ENCODE measurements at regions not wholly inside any gene's neighbourhood (a gene's known extent, or its start where the extent isn't known, plus 50 kb on each side); places are given as distances from the start of the nearest gene placed in this dataset.
"Not testable (repeated sequence)": the region's sequence is repeated elsewhere in the genome, so short reads cannot be mapped to it uniquely, and the experiment has no call there.

- not testable (repeated sequence) for DNase-seq
Observed at GRCh38 chr1:243074224-243074623, 180.9 kb downstream of the CEP170 start.

DNA sequence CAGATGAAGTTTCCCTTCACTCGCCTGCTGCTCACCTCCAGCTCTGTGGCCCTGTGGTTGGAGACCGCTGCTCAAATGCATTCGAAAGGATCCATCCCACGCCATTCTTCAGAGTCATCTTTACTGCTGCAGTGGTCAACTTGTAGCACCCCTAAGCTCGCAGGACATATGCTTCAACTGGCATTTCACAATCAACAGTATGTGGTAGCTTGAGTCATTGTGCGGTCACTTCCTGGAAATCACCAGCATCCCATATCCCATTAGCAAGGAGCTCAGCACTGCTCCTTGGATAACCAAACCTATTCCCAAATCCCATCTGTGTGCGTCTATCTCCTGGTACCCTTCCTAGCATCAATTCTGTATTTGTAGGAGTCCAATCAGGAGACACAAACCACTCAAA lies 188.0 kb downstream of the CEP170 start:
- DNase-seq, result not testable (repeated sequence)

GRCh38 chr1:243061965-243062364 lies 193.1 kb downstream of the CEP170 start:
- not testable (repeated sequence) for DNase-seq

DNA sequence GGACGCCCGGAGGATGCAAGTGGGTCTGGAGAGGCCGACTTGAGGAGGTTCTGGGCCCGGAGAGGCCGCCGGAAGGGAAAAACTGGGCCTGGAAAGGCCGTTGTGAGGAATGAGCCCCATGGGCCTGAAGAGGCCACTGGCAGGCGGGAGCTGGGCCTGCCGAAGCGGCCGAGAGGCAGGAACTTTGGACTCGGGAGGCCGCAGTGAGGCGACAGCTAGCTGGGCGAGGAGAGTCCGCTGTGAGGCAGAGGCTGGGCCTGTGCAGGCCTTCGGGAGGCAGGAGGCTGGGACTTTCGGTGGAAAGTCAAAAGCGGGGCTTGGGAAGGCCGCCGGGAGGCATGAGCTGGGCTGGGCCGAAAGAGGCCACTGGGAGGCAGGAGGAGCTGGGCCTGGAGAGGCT lies 199.6 kb downstream of the CEP170 start:
- not testable (repeated sequence) for DNase-seq

GRCh38 chr1:243055091-243055490 lies 200.0 kb downstream of the CEP170 start:
- DNase-seq, result not testable (repeated sequence)

DNA sequence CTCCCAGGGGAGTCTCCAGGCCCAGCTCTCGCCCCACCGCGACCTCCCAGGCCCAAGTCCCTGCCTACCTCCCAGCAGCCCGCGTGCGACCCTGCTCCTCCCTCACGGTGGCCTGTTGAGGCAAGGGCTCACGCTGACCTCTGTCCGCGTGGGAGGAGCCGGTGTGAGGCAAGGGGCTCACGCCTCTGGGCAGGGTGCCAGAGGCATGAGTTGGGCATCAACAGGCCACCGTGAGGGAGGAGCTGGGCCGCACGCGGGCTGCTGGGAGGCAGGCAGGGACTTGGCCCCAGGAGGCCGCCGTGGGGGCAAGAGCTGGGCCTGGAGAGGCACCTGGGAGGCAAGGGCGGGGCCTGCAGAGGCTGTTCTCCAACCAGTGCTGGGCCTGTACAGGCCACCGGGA lies 200.4 kb downstream of the CEP170 start:
- not testable (repeated sequence) for DNase-seq

- DNase-seq, result not testable (repeated sequence)
Observed at GRCh38 chr1:243053048-243053447, 202.0 kb downstream of the CEP170 start.

- not testable (repeated sequence) for DNase-seq
Observed at GRCh38 chr1:243050613-243051012, 204.5 kb downstream of the CEP170 start.

GRCh38 chr1:243049716-243050115 lies 205.4 kb downstream of the CEP170 start:
- not testable (repeated sequence) for DNase-seq

GRCh38 chr1:243021365-243021764 lies 233.7 kb downstream of the CEP170 start:
- DNase-seq, result not testable (repeated sequence)

- not testable (repeated sequence) for DNase-seq
Observed at GRCh38 chr1:243019030-243019635, 235.9 kb downstream of the CEP170 start.

DNA sequence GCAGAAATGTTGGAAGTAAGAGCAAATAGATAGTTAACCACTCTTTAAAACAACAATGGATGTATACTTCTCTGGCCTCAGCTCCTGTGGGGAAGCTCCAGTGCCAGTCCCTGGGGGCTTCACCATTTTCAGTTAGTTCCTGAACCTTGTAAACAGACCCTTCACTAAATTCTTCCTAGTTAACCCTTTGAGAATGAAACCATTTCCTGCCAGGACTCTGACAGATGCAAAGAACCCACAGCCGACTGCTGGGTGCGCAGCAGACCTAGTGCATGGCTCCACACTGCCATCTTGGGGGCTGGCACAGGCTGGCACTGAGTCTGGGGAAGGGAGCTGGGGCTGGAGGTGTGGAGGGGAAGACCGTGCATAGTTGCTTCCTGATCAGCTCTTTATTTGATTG lies 244.4 kb downstream of the CEP170 start:
- DNase-seq, result not testable (repeated sequence)

DNA sequence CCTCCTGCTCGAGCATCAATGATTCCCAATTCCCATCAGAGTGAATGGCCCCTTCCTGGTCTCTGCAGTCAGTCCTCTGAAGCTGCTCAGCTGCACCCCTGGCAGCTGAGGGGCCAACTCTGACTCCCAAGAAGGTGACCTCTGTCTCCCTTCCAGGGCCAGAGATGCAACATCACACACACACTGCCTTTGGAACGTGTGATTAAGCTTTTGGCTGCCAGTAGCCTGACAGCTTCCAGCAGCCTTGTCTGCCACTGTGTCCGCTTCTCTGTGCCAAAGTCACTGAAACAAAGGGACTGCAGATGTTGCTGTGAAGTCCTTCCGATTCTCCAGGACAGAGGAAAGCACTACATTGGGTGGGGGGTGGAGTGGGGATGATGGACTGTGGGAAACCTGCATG lies 254.1 kb downstream of the CEP170 start:
- DNase-seq, result not testable (repeated sequence)

- not testable (repeated sequence) for DNase-seq
Observed at GRCh38 chr1:242992776-242993175, 262.3 kb downstream of the CEP170 start.

GRCh38 chr1:242985096-242985495 lies 270.0 kb downstream of the CEP170 start:
- DNase-seq, result not testable (repeated sequence)

DNA sequence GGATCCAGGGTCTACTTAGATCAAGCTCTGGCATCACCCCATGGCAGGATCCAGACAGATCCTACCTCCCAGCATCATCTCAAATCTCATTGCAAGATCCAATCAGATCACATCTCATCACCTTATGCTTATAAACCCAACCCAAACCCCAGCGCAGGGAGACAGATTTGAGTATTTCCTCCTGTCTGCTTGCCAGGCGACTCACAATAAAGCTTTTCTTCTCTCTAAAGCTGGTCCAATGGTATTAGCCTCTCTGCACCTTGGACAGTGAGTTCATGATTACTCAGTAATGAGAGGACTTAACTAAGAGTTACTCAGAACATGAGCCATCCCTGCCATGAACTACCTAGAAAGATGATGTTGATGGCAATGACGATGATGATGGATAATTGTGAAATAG lies 281.7 kb downstream of the CEP170 start:
- DNase-seq, result not testable (repeated sequence)

GRCh38 chr1:242966892-242967291 lies 288.2 kb downstream of the CEP170 start:
- no peak for DNase-seq

DNA sequence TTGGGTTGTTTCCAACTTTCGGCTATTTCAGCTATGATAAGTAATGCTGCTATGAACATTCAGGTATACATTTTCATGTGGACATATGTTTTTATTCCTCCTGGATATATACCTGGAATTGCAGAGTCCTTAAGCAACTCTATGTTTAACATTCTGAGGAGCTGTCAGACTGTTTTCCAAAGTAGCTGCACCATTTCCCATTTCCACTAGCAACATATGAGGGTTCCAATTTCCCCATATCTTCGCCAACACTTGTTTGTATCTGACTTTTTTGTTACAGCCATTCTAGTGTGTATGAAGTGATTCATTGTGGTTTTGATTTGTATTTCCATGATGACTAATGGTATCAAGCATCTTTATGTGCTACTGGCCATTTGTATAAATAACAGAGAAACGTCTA lies 295.7 kb downstream of the CEP170 start:
- not testable (repeated sequence) for DNase-seq

GRCh38 chr1:242954945-242955344 lies 300.1 kb downstream of the CEP170 start:
- DNase-seq, result not testable (repeated sequence)

GRCh38 chr1:242946206-242946605 lies 308.9 kb downstream of the CEP170 start:
- DNase-seq, result no peak

- not testable (repeated sequence) for DNase-seq
Observed at GRCh38 chr1:242936725-242937124, 318.4 kb downstream of the CEP170 start.

GRCh38 chr1:242924717-242925116 lies 330.4 kb downstream of the CEP170 start:
- peak; percentile 38 for DNase-seq

GRCh38 chr1:242923603-242924002 lies 331.5 kb downstream of the CEP170 start:
- not testable (repeated sequence) for DNase-seq

GRCh38 chr1:242914729-242915128 lies 340.4 kb downstream of the CEP170 start:
- not testable (repeated sequence) for DNase-seq
